ENCODE measurements at regions not wholly inside any gene's neighbourhood (a gene's known extent, or its start where the extent isn't known, plus 50 kb on each side); places are given as distances from the start of the nearest gene placed in this dataset.

- DNase-seq (no peak), ATAC-seq (no peak)
- intact Hi-C loops (cut with micrococcal nuclease): no loop called here
Measured at GRCh38 chr15:94066046-94066445, 165.3 kb upstream of the MCTP2 start.

- intact Hi-C loops (cut with micrococcal nuclease): no loop called here
- DNase-seq (no peak), ATAC-seq (no peak)
Measured at GRCh38 chr15:94064676-94065313, 166.6 kb upstream of the MCTP2 start.

GRCh38 chr15:94061041-94061440 lies 170.3 kb upstream of the MCTP2 start:
- no peak for ATAC-seq
- no peak for DNase-seq
- intact Hi-C loops (cut with micrococcal nuclease): no loop called here

GRCh38 chr15:94059013-94059587 lies 172.3 kb upstream of the MCTP2 start:
- intact Hi-C loops (cut with micrococcal nuclease): no loop called here
- DNase-seq (no peak), ATAC-seq (no peak)

GRCh38 chr15:94057305-94057704 lies 174.1 kb upstream of the MCTP2 start:
- no peak for DNase-seq
- intact Hi-C loops (cut with micrococcal nuclease): no loop called here
- no peak for ATAC-seq

GRCh38 chr15:94056314-94056713 lies 175.0 kb upstream of the MCTP2 start:
- intact Hi-C loops (cut with micrococcal nuclease): no loop called here
- no peak for DNase-seq
- no peak for ATAC-seq

- intact Hi-C loops (cut with micrococcal nuclease): no loop called here
- ATAC-seq (no peak), DNase-seq (no peak)
Measured at GRCh38 chr15:94053626-94054025, 177.7 kb upstream of the MCTP2 start.

- intact Hi-C loops (cut with micrococcal nuclease): no loop called here
- DNase-seq (no peak), ATAC-seq (no peak)
Measured at GRCh38 chr15:94052711-94053110, 178.7 kb upstream of the MCTP2 start.

- DNase-seq (no peak), ATAC-seq (no peak)
- intact Hi-C loops (cut with micrococcal nuclease): no loop called here
Measured at GRCh38 chr15:94047566-94047965, 183.8 kb upstream of the MCTP2 start.

GRCh38 chr15:94042180-94042928 lies 189.0 kb upstream of the MCTP2 start:
- intact Hi-C loops (cut with micrococcal nuclease): no loop called here
- ATAC-seq: no peak
- DNase-seq: no peak

GRCh38 chr15:94041746-94042145 lies 189.6 kb upstream of the MCTP2 start:
- ATAC-seq: no peak
- intact Hi-C loops (cut with micrococcal nuclease): no loop called here
- no peak for DNase-seq

GRCh38 chr15:94040541-94041248 lies 190.7 kb upstream of the MCTP2 start:
- DNase-seq: no peak
- no peak for ATAC-seq
- intact Hi-C loops (cut with micrococcal nuclease): no loop called here

- DNase-seq (no peak), ATAC-seq (no peak)
- intact Hi-C loops (cut with micrococcal nuclease): no loop called here
Measured at GRCh38 chr15:94036156-94036555, 195.2 kb upstream of the MCTP2 start.

GRCh38 chr15:94033683-94034020 lies 197.7 kb upstream of the MCTP2 start:
- intact Hi-C loops (cut with micrococcal nuclease): no loop called here
- no peak for ATAC-seq
- no peak for DNase-seq

- no peak for ATAC-seq
- intact Hi-C loops (cut with micrococcal nuclease): no loop called here
- DNase-seq: no peak
Measured at GRCh38 chr15:94033014-94033682, 198.2 kb upstream of the MCTP2 start.

GRCh38 chr15:94032571-94032970 lies 198.8 kb upstream of the MCTP2 start:
- DNase-seq: no peak
- intact Hi-C loops (cut with micrococcal nuclease): no loop called here
- no peak for ATAC-seq

- intact Hi-C loops (cut with micrococcal nuclease): no loop called here
- DNase-seq: no peak
- no peak for ATAC-seq
Measured at GRCh38 chr15:94031072-94031471, 200.3 kb upstream of the MCTP2 start.

- DNase-seq (no peak), ATAC-seq (no peak)
- intact Hi-C loops (cut with micrococcal nuclease): no loop called here
Measured at GRCh38 chr15:94029495-94029894, 201.9 kb upstream of the MCTP2 start.

- DNase-seq (no peak), ATAC-seq (no peak)
- intact Hi-C loops (cut with micrococcal nuclease): no loop called here
Measured at GRCh38 chr15:94028809-94029208, 202.6 kb upstream of the MCTP2 start.

GRCh38 chr15:94028121-94028520 lies 203.2 kb upstream of the MCTP2 start:
- DNase-seq (no peak), ATAC-seq (no peak)
- intact Hi-C loops (cut with micrococcal nuclease): no loop called here

All from left ventricle myocardium superior (tissue), 1 donor.